NCI-H1048 (cell line): ENCODE measurements at regions not wholly inside any gene's neighbourhood (a gene's known extent, or its start where the extent isn't known, plus 50 kb on each side); places are given as distances from the start of the nearest gene placed in this dataset.
"Not testable (repeated sequence)": the region's sequence is repeated elsewhere in the genome, so short reads cannot be mapped to it uniquely, and the experiment has no call there.

ENCODE experiments used
- DNase-seq: peaks from one replicate; lab custom pipeline; 2025; lab: John Stamatoyannopoulos, UW

- DNase-seq, result no peak
Measured at GRCh38 chr10:6925146-6925545, 345.1 kb upstream of the PRKCQ start.

DNA sequence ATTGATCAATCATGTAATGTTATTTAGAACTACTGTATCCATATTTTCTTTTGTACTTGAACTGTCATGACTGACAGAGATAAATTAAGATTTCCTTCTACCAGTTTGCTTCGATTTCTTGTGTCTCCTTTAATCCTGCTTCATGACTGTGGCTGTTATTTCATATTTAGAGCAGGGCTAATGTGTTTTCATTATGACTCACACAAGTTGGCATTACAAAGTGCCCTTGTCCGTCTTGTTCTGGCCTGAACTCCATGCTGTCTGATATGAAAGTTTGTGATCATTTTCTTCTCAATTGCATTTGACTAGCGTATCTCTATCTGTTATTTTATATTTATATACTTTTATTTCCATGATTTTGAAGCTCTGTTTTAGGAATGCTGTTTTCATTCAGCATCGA, 344.1 kb upstream of the PRKCQ start:
- DNase-seq, result no peak

DNA sequence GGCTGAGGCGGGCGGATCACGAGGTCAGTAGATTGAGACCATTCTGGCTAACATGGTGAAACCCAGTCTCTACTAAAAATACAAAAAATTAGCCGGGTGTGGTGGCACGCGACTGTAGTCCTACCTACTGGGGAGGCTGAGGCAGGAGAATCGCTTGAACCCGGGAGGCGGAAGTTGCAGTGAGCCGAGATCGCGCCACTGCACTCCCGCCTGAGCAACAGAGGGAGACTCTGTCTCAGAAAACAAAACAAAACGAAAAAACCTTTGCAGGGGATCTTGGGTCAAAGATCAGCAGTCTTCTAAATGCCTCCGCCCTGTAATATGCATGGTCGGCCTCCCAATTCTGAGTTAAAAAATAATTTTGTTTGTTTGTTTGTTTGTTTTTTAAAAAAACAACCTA, 340.9 kb upstream of the PRKCQ start:
- DNase-seq, result not testable (repeated sequence)

DNA sequence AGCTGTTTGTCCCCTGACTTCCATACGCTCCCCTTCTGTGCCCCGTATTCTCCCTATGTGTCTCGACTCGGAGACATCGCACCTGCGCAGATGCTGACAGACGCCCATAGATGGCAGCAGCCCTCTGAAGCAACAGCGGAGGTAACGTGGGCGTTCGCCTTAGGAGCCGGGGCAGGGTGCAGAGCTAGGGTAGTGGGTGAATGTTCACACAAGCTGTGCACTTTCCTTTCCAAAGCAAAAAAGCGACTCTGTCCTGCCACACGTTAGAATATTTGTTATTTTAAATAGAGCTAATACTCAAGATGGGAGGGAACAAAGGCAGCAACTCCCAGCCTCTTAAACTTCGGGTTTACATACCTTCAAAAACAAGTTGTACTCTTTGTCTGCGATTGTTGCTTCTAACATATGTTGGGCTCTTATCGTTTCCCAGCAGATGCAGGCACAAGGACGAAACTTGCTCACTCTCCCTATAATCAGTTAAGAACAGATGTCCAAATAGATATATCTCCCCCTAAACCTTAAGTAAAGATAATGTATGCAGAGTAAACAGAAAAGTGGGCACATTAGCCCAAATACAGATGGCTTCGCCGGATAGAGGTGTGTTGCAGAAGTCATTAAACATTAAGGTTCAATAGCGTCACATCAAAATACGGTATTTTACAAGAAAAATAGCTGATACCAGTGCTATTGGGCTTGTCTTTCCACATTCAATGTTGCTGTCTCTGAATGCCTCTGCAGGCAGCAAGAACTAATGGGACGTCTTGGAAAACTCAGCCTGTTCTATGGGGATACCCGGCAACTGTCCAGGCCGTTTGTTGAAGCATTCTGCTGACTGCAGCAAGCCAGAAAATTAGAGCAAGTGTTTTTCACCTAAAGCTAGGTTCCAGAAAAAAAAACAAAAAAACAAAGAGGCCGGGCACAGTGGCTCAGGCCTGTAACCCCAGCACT, 340.3 kb upstream of the PRKCQ start:
- DNase-seq, result no peak

DNA sequence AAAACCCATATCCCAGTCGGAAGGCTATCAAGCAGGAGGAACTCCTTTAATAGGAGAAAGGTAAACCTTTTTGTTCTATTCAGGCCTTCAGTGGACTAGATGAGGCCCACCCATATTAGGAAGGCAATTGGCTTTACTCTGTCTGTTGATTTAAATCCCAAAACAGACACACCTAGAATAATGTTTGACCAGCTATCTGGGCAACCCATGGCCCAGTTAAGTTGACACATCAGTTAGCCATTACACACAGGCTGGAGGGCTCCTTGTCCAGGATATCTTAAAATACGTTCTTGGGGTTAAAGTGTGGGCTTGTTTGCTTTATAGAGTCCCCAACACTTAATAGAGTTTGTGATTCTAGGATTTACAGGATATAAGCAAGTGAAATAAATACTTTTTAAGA, 339.0 kb upstream of the PRKCQ start:
- DNase-seq, result no peak

- no peak for DNase-seq
Measured at GRCh38 chr10:6918305-6918704, 338.2 kb upstream of the PRKCQ start.

GRCh38 chr10:6917125-6917524, 337.0 kb upstream of the PRKCQ start:
- DNase-seq, result no peak

DNA sequence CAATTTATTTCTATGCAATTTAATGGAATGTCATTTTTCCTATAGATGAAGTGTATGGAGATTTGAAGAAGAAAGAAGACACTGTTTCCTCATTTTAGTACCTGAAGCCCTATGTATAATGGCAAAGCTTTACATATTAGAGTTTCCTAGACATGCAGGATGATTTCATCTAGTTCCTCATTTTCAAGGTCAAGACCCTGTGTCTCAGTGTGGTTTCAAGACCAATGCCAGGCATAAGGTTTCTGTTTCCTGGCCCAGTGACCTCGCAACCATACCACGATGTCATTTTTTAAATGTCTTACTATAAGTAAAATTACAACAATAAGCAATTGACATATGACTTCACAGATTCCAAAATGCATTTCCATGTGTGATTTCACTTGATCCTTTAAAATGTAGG, 336.5 kb upstream of the PRKCQ start:
- no peak for DNase-seq

GRCh38 chr10:6915307-6915706, 335.2 kb upstream of the PRKCQ start:
- no peak for DNase-seq

DNA sequence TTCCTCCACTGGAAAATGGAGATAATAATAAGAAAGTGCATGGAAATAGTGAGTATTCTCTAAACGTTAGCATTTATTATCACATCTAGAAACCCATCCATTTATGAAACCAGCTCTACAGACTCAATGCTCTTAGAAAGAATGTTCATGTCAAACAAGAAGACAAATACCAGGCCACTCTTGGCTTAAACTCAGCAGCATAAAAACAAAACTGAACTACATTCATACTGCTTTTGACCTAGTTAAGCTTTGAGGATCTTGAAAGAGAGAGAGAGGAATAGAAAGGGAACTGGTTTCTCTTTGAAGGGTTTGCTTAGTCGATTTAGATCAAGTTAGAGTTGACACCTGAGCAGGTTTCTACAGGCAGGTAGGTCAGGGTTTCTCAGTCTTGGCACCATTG, 332.9 kb upstream of the PRKCQ start:
- no peak for DNase-seq

DNA sequence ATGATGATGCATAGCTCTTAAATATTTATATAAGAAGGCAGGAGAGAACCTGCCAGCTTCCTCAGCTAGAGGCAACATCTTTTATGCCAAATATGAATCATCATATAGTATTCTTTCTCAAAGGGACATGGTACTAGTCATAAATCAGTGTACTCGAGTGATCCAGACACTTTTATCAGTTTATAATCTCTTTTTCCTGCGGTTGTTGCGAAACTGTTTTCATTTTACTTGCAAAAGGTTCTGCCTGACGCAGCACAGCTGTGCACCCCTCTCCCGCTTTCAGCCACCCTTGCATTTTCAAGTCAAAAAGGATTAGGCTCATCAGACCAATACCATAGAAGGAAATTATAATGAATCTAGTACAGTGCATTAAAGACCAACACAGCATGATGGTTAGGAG, 332.3 kb upstream of the PRKCQ start:
- no peak for DNase-seq

DNA sequence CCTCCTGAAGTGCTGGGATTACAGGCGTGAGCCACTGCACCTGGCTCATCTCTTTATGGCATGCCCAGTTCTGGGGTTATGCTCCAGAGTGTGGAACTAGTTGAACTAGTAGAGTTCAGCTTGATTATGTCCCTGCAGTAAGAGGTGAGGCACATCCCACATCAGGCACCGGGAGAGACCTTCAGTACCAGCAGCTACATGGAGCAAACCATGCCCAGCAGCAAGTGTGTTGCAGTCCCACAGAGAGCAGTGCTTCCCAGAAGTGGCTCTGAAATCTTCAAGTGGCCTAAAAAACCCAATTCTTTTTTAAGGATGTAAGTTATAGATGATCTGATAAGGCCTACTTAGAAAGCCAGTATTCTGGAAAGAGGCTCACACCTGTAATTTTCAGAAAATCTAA, 331.9 kb upstream of the PRKCQ start:
- no peak for DNase-seq

DNA sequence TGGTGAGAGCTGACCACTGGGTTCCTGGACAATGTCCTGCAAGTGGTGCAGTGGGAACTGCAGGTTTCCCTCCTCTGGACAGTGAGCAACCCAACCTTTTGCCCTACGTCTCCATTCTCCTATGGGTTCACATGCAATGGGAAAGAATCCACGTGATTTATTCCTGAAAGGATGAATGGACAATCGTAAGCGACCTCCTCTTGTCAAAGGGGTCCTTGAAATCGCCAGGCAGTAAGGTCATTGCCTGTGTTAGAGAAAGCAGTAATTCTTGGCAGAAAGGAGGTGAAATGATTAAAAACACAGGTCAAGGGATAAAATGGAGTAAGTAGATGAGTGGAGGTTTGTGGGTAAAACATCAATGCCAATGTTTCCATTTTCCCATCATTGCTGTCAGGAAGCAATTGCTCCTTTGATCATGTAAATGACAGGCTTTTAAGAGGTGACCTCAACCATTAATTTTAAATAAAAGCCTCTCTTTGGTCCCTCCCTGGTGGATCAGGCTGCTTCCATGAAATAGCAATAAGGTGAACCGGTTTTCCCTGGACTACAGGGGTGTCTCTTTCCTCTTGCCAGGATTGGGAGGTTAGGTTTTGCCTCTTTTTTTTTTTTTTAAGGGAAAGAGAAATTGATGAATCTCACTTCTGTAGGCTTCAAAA, 330.0 kb upstream of the PRKCQ start:
- no peak for DNase-seq

- no peak for DNase-seq
Measured at GRCh38 chr10:6907877-6908530, 327.9 kb upstream of the PRKCQ start.

DNA sequence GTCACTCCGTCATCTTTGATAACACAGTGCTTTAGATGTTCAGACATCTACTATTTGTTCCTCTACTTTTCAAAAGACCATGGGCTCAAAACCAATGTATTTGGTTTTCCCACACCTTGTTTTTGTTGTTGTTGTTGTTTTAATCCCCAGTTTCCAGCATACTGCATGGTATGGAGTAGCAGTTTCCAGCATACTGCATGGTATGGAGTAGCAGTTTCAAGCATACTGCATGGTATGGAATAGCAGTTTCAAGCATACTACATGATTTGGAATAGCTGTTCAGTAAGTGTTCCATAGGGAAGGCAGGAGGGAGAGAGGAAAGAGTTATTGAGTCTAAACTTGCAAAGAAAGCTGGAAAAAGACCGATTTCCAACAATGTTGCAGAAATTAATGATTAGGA, 314.3 kb upstream of the PRKCQ start:
- no peak for DNase-seq

- DNase-seq, result no peak
Measured at GRCh38 chr10:6892864-6893263, 312.8 kb upstream of the PRKCQ start.

- no peak for DNase-seq
Measured at GRCh38 chr10:6891924-6892323, 311.8 kb upstream of the PRKCQ start.

DNA sequence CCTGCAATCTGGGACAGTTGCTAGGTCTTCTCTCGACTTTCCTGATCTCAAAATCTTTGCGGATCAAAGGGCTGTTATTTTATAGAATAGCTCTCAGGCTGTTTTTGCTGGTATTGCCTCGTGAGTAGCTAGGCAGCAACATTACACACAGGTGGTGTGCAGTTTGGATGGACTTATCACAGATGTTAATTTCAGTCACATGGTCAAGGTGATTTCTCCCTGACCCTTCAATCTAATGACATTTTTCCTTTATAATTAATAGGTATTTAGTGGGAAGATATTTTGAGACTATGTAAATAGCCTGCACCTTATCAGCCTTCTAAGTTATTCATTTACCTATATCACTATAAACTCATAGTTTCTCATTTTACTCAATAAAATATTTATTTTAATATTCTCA, 309.6 kb upstream of the PRKCQ start:
- no peak for DNase-seq

DNA sequence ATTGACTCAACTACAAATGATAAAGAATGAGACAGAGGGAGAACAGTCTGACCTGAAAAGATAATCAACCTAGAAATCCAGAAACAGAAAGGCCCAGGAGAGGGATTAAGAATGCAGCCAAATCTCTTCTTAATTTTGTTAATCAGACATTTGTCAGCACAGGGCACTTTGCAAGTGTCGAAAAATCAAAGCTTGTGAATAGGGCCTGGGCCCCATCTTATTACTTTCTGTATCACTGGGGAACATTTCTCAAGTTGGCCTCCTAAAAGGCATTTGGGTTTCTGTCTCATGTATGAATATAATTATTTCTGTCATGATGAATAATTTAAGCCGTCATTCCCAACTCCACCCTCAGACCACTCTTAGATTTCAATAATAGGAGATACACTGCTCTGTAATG, 308.4 kb upstream of the PRKCQ start:
- no peak for DNase-seq

DNA sequence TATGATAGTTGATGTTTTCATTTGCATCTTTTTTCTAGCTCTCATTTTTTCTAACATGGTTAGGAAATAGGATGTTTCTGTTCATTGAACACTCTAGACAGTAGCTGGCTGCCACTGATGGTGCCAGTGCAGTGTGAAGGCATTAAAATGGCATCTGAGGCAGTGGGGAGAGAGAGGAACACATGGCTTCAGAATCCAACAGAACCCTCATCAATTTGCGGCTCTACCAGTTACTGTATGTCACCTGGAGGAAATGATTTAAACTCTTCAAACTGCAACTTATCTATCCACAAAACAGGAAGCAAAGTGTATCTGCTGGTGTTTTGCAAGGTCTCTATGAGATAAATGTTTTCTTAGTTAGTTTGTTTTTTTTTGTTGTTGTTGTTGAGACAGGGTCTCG, 305.2 kb upstream of the PRKCQ start:
- no peak for DNase-seq

DNA sequence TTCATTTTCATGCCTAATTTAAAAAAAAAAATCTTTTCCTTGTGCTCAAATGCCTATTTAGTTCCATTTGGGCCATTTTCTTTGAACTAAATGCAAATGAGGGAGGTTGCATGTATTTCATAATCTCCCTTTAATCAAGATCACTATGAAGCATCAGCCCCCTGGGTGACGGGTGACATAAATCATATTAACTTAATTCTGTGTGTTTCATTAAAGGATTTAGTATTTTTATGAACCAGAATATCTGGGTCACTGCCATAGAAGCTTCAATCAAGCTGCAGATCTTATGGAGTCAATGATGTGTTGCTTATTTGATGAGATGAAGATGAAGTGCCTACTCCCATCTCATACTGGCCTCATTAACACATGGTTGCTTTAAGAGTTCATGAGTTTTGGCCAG, 301.9 kb upstream of the PRKCQ start:
- no peak for DNase-seq

DNA sequence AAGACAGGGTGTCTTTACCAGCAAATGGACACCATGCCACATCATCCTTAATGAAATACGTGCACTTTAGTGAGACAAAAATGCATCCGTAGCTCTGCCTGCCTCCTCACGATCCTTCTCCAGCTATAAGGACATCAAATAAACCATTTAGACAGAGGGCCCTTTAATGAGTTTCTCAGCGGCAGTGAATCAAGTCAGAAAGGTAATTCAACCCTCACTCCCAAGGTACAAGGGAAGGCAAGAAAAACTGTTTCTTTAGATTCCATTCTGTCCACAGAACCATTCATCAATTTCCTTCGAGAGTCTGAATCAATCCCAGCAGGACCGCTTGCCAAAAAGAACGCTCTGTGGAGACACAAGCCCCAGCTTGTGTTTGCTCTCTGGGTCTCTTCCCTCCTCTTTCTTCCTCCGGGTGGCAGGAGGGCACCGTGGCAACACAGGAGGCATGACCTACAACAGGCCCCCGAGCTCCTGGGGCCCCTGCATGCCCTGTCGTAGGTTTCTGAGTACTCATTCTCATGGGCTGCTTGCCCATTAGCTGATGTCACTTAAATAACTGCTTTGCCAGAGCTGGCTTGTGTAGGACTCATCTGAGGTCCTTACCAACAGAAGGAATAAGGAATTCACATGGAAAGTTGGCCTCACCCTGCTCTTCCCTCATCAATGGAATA, 297.8 kb upstream of the PRKCQ start:
- DNase-seq, result no peak

DNA sequence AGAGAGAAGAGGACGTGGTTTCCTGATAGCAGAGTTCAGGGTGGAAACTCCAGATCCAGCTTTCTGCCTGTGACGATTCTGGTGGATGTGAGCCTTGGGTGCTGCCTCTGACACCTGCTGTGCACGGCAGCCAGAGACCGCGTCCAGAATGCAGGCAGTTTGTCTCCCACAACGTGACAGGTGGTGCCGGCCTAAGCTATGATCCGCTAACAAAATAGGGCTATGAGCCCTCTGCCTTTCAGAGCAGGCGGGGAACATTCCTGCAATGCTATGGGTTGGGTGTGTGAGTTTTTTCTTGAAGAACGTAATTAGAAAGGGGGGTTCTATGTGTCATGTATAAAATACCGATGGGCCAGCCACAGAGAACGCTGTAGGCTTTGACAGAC, 297.3 kb upstream of the PRKCQ start:
- DNase-seq, result no peak
